ENCODE measurements at regions not wholly inside any gene's neighbourhood (a gene's known extent, or its start where the extent isn't known, plus 50 kb on each side); places are given as distances from the start of the nearest gene placed in this dataset.
"Not testable (repeated sequence)": the region's sequence is repeated elsewhere in the genome, so short reads cannot be mapped to it uniquely, and the experiment has no call there.

- Mint-ChIP-seq H3K4me1 (no peaks in the 10 kb centered on the region), H3K27ac (ENCODE audit: low read depth) (no peak overlapping the region), H3K27me3 (peaks cover under 1% of the 10 kb centered on the region), H3K4me3 (no peak overlapping the region), H3K36me3 (ENCODE audit: insufficient read depth) (peaks cover 2% of the 10 kb centered on the region), H3K9me3 (peaks cover 10% of the 10 kb centered on the region)
- no peak for DNase-seq (ENCODE audit: low spot score in 2 of 2)
- ATAC-seq (replicated peaks; ENCODE audit: extremely low read depth, poor library complexity, severe bottlenecking), result no peak
These were observed 88.9 kb downstream of the IRX5 start for GRCh38 chr16:55019419-55020131.

GRCh38 chr16:55021595-55022475 lies 91.2 kb downstream of the IRX5 start:
- no peak for DNase-seq (ENCODE audit: low spot score in 2 of 2)
- Mint-ChIP-seq H3K4me1 (no peaks in the 10 kb centered on the region), H3K9me3 (peaks cover 10% of the 10 kb centered on the region), H3K36me3 (ENCODE audit: insufficient read depth) (peaks cover 2% of the 10 kb centered on the region), H3K27me3 (peaks cover 14% of the 10 kb centered on the region), H3K4me3 (no peak overlapping the region), H3K27ac (ENCODE audit: low read depth) (no peak overlapping the region)
- no peak for ATAC-seq (replicated peaks; ENCODE audit: extremely low read depth, poor library complexity, severe bottlenecking)

- H3K4me1 Mint-ChIP-seq; H3K9me3 Mint-ChIP-seq; H3K27ac Mint-ChIP-seq (ENCODE audit: low read depth); H3K36me3 Mint-ChIP-seq (ENCODE audit: insufficient read depth); ATAC-seq (replicated peaks; ENCODE audit: extremely low read depth, poor library complexity, severe bottlenecking); H3K4me3 Mint-ChIP-seq; DNase-seq (ENCODE audit: low spot score in 2 of 2): not testable (repeated sequence)
- peaks cover 14% of the 10 kb centered on the region for H3K27me3 Mint-ChIP-seq
These were observed 96.6 kb downstream of the IRX5 start for GRCh38 chr16:55027260-55027659.

GRCh38 chr16:55029509-55029908 lies 98.8 kb downstream of the IRX5 start:
- Mint-ChIP-seq H3K4me1 (no peaks in the 10 kb centered on the region), H3K9me3 (no peaks in the 10 kb centered on the region), H3K4me3 (no peak overlapping the region), H3K36me3 (ENCODE audit: insufficient read depth) (no peaks in the 10 kb centered on the region), H3K27me3 (peaks cover 14% of the 10 kb centered on the region), H3K27ac (ENCODE audit: low read depth) (no peak overlapping the region)
- ATAC-seq (replicated peaks; ENCODE audit: extremely low read depth, poor library complexity, severe bottlenecking) (no peak), DNase-seq (ENCODE audit: low spot score in 2 of 2) (no peak)

GRCh38 chr16:55030944-55031343 lies 100.3 kb downstream of the IRX5 start:
- Mint-ChIP-seq H3K4me1 (no peaks in the 10 kb centered on the region), H3K27me3 (no peaks in the 10 kb centered on the region), H3K9me3 (no peaks in the 10 kb centered on the region), H3K36me3 (ENCODE audit: insufficient read depth) (no peaks in the 10 kb centered on the region), H3K27ac (ENCODE audit: low read depth) (no peak overlapping the region), H3K4me3 (no peak overlapping the region)
- DNase-seq (ENCODE audit: low spot score in 2 of 2), result no peak
- no peak for ATAC-seq (replicated peaks; ENCODE audit: extremely low read depth, poor library complexity, severe bottlenecking)

GRCh38 chr16:55031481-55031880 lies 100.8 kb downstream of the IRX5 start:
- no peak overlapping the region for H3K4me3 Mint-ChIP-seq
- no peak overlapping the region for H3K27ac Mint-ChIP-seq (ENCODE audit: low read depth)
- no peaks in the 10 kb centered on the region for H3K36me3 Mint-ChIP-seq (ENCODE audit: insufficient read depth)
- H3K4me1 Mint-ChIP-seq, result no peaks in the 10 kb centered on the region
- no peaks in the 10 kb centered on the region for H3K9me3 Mint-ChIP-seq
- no peak for DNase-seq (ENCODE audit: low spot score in 2 of 2)
- ATAC-seq (replicated peaks; ENCODE audit: extremely low read depth, poor library complexity, severe bottlenecking), result no peak
- H3K27me3 Mint-ChIP-seq, result no peaks in the 10 kb centered on the region

- DNase-seq (ENCODE audit: low spot score in 2 of 2) (no peak), ATAC-seq (replicated peaks; ENCODE audit: extremely low read depth, poor library complexity, severe bottlenecking) (no peak)
- Mint-ChIP-seq H3K4me1 (no peaks in the 10 kb centered on the region), H3K9me3 (no peaks in the 10 kb centered on the region), H3K4me3 (no peak overlapping the region), H3K27ac (ENCODE audit: low read depth) (no peak overlapping the region), H3K36me3 (ENCODE audit: insufficient read depth) (no peaks in the 10 kb centered on the region), H3K27me3 (no peaks in the 10 kb centered on the region)
These were observed 102.8 kb downstream of the IRX5 start for GRCh38 chr16:55033225-55034156.

GRCh38 chr16:55035029-55035428 lies 104.4 kb downstream of the IRX5 start:
- Mint-ChIP-seq H3K27ac (ENCODE audit: low read depth) (no peak overlapping the region), H3K4me1 (no peaks in the 10 kb centered on the region), H3K4me3 (no peak overlapping the region), H3K36me3 (ENCODE audit: insufficient read depth) (peaks cover 2% of the 10 kb centered on the region), H3K27me3 (no peaks in the 10 kb centered on the region), H3K9me3 (no peaks in the 10 kb centered on the region)
- ATAC-seq (replicated peaks; ENCODE audit: extremely low read depth, poor library complexity, severe bottlenecking) (no peak), DNase-seq (ENCODE audit: low spot score in 2 of 2) (no peak)

GRCh38 chr16:55035956-55036355 lies 105.3 kb downstream of the IRX5 start:
- H3K4me3 Mint-ChIP-seq, result no peak overlapping the region
- H3K4me1 Mint-ChIP-seq, result no peaks in the 10 kb centered on the region
- no peak for ATAC-seq (replicated peaks; ENCODE audit: extremely low read depth, poor library complexity, severe bottlenecking)
- no peak for DNase-seq (ENCODE audit: low spot score in 2 of 2)
- H3K36me3 Mint-ChIP-seq (ENCODE audit: insufficient read depth), result peaks cover 2% of the 10 kb centered on the region
- no peak overlapping the region for H3K27ac Mint-ChIP-seq (ENCODE audit: low read depth)
- H3K27me3 Mint-ChIP-seq, result no peaks in the 10 kb centered on the region
- no peaks in the 10 kb centered on the region for H3K9me3 Mint-ChIP-seq

GRCh38 chr16:55036371-55036821 lies 105.7 kb downstream of the IRX5 start:
- Mint-ChIP-seq H3K4me3 (no peak overlapping the region), H3K36me3 (ENCODE audit: insufficient read depth) (peaks cover 2% of the 10 kb centered on the region), H3K27me3 (no peaks in the 10 kb centered on the region), H3K4me1 (no peaks in the 10 kb centered on the region), H3K27ac (ENCODE audit: low read depth) (no peak overlapping the region), H3K9me3 (no peaks in the 10 kb centered on the region)
- DNase-seq (ENCODE audit: low spot score in 2 of 2) (no peak), ATAC-seq (replicated peaks; ENCODE audit: extremely low read depth, poor library complexity, severe bottlenecking) (no peak)

GRCh38 chr16:55037046-55037445 lies 106.4 kb downstream of the IRX5 start:
- Mint-ChIP-seq H3K27ac (ENCODE audit: low read depth) (no peak overlapping the region), H3K4me1 (no peaks in the 10 kb centered on the region), H3K4me3 (no peak overlapping the region), H3K9me3 (no peaks in the 10 kb centered on the region), H3K27me3 (no peaks in the 10 kb centered on the region), H3K36me3 (ENCODE audit: insufficient read depth) (peaks cover 2% of the 10 kb centered on the region)
- DNase-seq (ENCODE audit: low spot score in 2 of 2) (no peak), ATAC-seq (replicated peaks; ENCODE audit: extremely low read depth, poor library complexity, severe bottlenecking) (no peak)

- DNase-seq (ENCODE audit: low spot score in 2 of 2) (no peak), ATAC-seq (replicated peaks; ENCODE audit: extremely low read depth, poor library complexity, severe bottlenecking) (no peak)
- Mint-ChIP-seq H3K36me3 (ENCODE audit: insufficient read depth) (peaks cover 2% of the 10 kb centered on the region), H3K27me3 (no peaks in the 10 kb centered on the region), H3K4me1 (no peaks in the 10 kb centered on the region), H3K9me3 (no peaks in the 10 kb centered on the region), H3K27ac (ENCODE audit: low read depth) (no peak overlapping the region), H3K4me3 (no peak overlapping the region)
These were observed 107.3 kb downstream of the IRX5 start for GRCh38 chr16:55037966-55038365.
